ENCODE measurements at regions not wholly inside any gene's neighbourhood (a gene's known extent, or its start where the extent isn't known, plus 50 kb on each side); places are given as distances from the start of the nearest gene placed in this dataset.

DNA sequence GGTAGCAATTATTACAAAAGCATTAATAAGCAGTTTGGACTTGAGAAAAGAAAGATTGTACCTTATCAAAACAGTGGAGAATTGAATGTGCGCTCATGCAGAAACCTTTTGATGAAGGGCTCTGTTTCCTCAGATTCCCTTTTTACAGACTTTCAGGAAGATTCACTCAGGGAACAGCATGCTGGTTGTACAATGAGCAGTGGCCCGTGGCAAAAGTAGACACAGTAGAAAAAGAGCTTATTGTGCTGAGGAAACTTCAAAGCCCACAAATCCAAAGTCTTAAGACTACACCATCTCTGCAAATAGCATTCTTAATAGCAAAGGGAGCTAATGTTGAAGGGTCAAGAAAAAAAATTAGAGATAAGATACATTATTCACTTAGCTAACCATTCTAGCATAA is 858.9 kb downstream of the PDHA2 start:
- TF ChIP-seq, protein P1, sequence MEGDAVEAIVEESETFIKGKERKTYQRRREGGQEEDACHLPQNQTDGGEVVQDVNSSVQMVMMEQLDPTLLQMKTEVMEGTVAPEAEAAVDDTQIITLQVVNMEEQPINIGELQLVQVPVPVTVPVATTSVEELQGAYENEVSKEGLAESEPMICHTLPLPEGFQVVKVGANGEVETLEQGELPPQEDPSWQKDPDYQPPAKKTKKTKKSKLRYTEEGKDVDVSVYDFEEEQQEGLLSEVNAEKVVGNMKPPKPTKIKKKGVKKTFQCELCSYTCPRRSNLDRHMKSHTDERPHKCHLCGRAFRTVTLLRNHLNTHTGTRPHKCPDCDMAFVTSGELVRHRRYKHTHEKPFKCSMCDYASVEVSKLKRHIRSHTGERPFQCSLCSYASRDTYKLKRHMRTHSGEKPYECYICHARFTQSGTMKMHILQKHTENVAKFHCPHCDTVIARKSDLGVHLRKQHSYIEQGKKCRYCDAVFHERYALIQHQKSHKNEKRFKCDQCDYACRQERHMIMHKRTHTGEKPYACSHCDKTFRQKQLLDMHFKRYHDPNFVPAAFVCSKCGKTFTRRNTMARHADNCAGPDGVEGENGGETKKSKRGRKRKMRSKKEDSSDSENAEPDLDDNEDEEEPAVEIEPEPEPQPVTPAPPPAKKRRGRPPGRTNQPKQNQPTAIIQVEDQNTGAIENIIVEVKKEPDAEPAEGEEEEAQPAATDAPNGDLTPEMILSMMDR (IDR thresholded peaks at IDR 0.05 in 4 of 5, conservative IDR thresholded peaks at IDR 0.05 in 1 of 5) = no peak
- TF ChIP-seq POLR2A (IDR thresholded peaks at IDR 0.05) = no peak
